GM12878 (cell line): ENCODE measurements at regions not wholly inside any gene's neighbourhood (a gene's known extent, or its start where the extent isn't known, plus 50 kb on each side); places are given as distances from the start of the nearest gene placed in this dataset.

Experiments
- ATAC-seq: fragments of 200-7000 bp; cut with Tn5 transposase; 3 replicates; pipeline ENCODE4 v1.9.1; 2020; ENCODE audit warnings: mild to moderate bottlenecking, moderate library complexity
- BruUV-seq: library from RNA; stranded (reverse); fragments of 400-500 nt; replicated peaks from 2 replicates; lab custom pipeline; 2021; lab: Mats Ljungman, UMichigan
- CTCF ChIA-PET: fragments of 300-600 bp; sonication (Branson Sonifier 250); formaldehyde crosslinking; extraction: SDS; loops from one replicate; lab custom pipeline; 2021; ENCODE audit warnings: inconsistent platforms; lab: Yijun Ruan, JAX
- POLR2A ChIA-PET: fragments of 350-600 bp; formaldehyde crosslinking; extraction: SDS; loops from one replicate; lab custom pipeline; 2021; ENCODE audit warnings: inconsistent platforms; lab: Charles Lee
- RAD21 ChIA-PET: fragments of 300-600 bp; sonication (Branson Sonifier 250); formaldehyde crosslinking; loops from one replicate; lab custom pipeline; 2023; ENCODE audit warnings: antibody characterized with exemption; ENCODE audit not compliant: unreplicated experiment; lab: Charles Lee
- SMC1A ChIA-PET: fragments of 300-600 bp; sonication (Branson Sonifier 250); formaldehyde crosslinking; loops from one replicate; lab custom pipeline; 2023; ENCODE audit not compliant: unreplicated experiment, uncharacterized antibody; lab: Charles Lee
- DNase-seq: peaks from one replicate; pipeline ENCODE4 v3.0.0-alpha.2; 2011; ENCODE audit warnings: low read depth, low spot score
- FAIRE-seq: peaks from 3 replicates; lab custom pipeline; 2011; peaks lifted over from hg19 to GRCh38; lab: Jason Lieb, UNC
- H2AFZ ChIP-seq: 2 replicates; pipeline ENCODE4 v1.6.0; 2011; ENCODE audit warnings: low read depth, low read length, control low read depth; ENCODE audit not compliant: control insufficient read depth
- H3K27ac ChIP-seq: 2 replicates; pipeline ENCODE4 v1.5.1; 2011; ENCODE audit warnings: control low read depth; ENCODE audit not compliant: control insufficient read depth, insufficient read depth
- H3K27me3 ChIP-seq, 2 experiments: replicated peaks in 1 of 2; 2 replicates each; pipeline versions ENCODE4 v1.6.0 to v1.6.1; 2011; ENCODE audit warnings: low read length in 1 of 2; ENCODE audit not compliant: control insufficient read depth in 2 of 2, insufficient read depth in 2 of 2
- H3K36me3 ChIP-seq, 2 experiments: 2 replicates each; pipeline ENCODE4 v1.5.1; 2011; ENCODE audit warnings: low read length in 1 of 2; ENCODE audit not compliant: control insufficient read depth in 2 of 2, insufficient read depth in 2 of 2
- H3K4me1 ChIP-seq: 2 replicates; pipeline ENCODE4 v1.6.1; 2011; ENCODE audit warnings: mild to moderate bottlenecking, low read length, moderate library complexity, mixed read lengths; ENCODE audit not compliant: control insufficient read depth, insufficient read depth
- H3K4me2 ChIP-seq: 2 replicates; pipeline ENCODE4 v1.6.0; 2011; ENCODE audit warnings: control low read depth; ENCODE audit not compliant: control insufficient read depth, insufficient read depth
- H3K4me3 ChIP-seq: fragments of 200-600 bp; sonication (generic); 2 replicates; pipeline ENCODE4 v1.5.1; 2016
- H3K79me2 ChIP-seq: 2 replicates; pipeline ENCODE4 v1.6.0; 2011; ENCODE audit warnings: low read length; ENCODE audit not compliant: control insufficient read depth, insufficient read depth
- H3K9ac ChIP-seq: 2 replicates; pipeline ENCODE4 v1.8.0; 2011; ENCODE audit warnings: low read length, control low read depth, mixed read lengths; ENCODE audit not compliant: control insufficient read depth, insufficient read depth
- H3K9me3 ChIP-seq: replicated peaks from 3 replicates; pipeline ENCODE4 v1.5.1; 2011; ENCODE audit warnings: mild to moderate bottlenecking, low read length; ENCODE audit not compliant: control insufficient read depth, insufficient read depth
- H4K20me1 ChIP-seq: 2 replicates; pipeline ENCODE4 v1.6.0; 2011; ENCODE audit not compliant: control insufficient read depth, insufficient read depth
- ASH2L ChIP-seq: fragments of 300-600, 200-600 bp; sonication (generic); IDR thresholded peaks from 2 replicates; pipeline ENCODE4 v1.6.1; 2017; ENCODE audit warnings: low read depth, mild to moderate bottlenecking, borderline replicate concordance
- CBFB ChIP-seq: IDR thresholded peaks from 2 replicates; pipeline ENCODE4 v1.6.1; 2016; ENCODE audit warnings: antibody characterized with exemption, low read depth
- FOXK2 ChIP-seq: fragments of 450-650 bp; IDR thresholded peaks from 2 replicates; pipeline ENCODE4 v1.6.1; 2017; ENCODE audit warnings: mild to moderate bottlenecking, moderate library complexity
- HDAC2 ChIP-seq: fragments of 200-600 bp; sonication (generic); IDR thresholded peaks from 2 replicates; pipeline ENCODE4 v1.6.1; 2017
- JUND ChIP-seq: IDR thresholded peaks from 2 replicates; pipeline ENCODE4 v1.6.1; 2012; ENCODE audit warnings: low read depth, mild to moderate bottlenecking, low read length, improper control_type of control experiment, moderate library complexity
- NFYB ChIP-seq: IDR thresholded peaks from 2 replicates; pipeline ENCODE4 v1.6.1; 2011; ENCODE audit warnings: low read depth, mild to moderate bottlenecking, low read length, improper control_type of control experiment, moderate library complexity; ENCODE audit not compliant: insufficient read depth
- SIX5 ChIP-seq: IDR thresholded peaks from 2 replicates; pipeline ENCODE4 v1.6.1; 2011; ENCODE audit warnings: mild to moderate bottlenecking, low read depth, low read length, moderate library complexity; ENCODE audit not compliant: severe bottlenecking
- STAT3 ChIP-seq: IDR thresholded peaks from 2 replicates; pipeline ENCODE4 v1.6.1; 2011; ENCODE audit warnings: low read depth, low read length, improper control_type of control experiment
- WRNIP1 ChIP-seq: IDR thresholded peaks from 2 replicates; pipeline ENCODE4 v1.6.1; 2011; ENCODE audit warnings: low read depth, low read length, improper control_type of control experiment, borderline replicate concordance
- YY1 ChIP-seq: IDR thresholded peaks from 2 replicates; pipeline ENCODE4 v1.6.1; 2011; ENCODE audit warnings: low read depth, mild to moderate bottlenecking, low read length
- ZBTB11 ChIP-seq: fragments of 450-650 bp; formaldehyde crosslinking; IDR thresholded peaks from 2 replicates; pipeline ENCODE4 v1.5.0; 2022; ENCODE audit warnings: mild to moderate bottlenecking, missing genetic modification characterization
- ZNF622 ChIP-seq: fragments of 450-650 bp; IDR thresholded peaks from 2 replicates; pipeline ENCODE4 v1.6.1; 2017; ENCODE audit warnings: mild to moderate bottlenecking, inconsistent platforms
- WGBS: methylation state at CpG from one replicate; pipeline ENCODE4 v1.1.6; 2016; ENCODE audit warnings: low lambda C conversion rate; ENCODE audit not compliant: insufficient replicate concordance, insufficient coverage; ENCODE audit errors: missing lambda C conversion rate; 5-methylcytosine and 5-hydroxymethylcytosine counted together
- in situ Hi-C: fragments of 300-500 bp; cut with MboI; formaldehyde crosslinking; loops from 9 replicates; pipeline ENCODE4 v1.14.3; 2018; ENCODE audit warnings: mixed read lengths
- intact Hi-C: fragments of 100-400 bp; cut with micrococcal nuclease; formaldehyde crosslinking; loops from one replicate; pipeline ENCODE4 v1.14.2; 2022; ENCODE audit not compliant: unreplicated experiment
- TF ChIP-seq, protein P1 (sequence below): fragments of 450-650 bp; IDR thresholded peaks from 2 replicates; pipeline ENCODE4 v1.6.1; 2017; ENCODE audit warnings: mild to moderate bottlenecking, moderate library complexity

- DNase-seq: no peak
- no peak overlapping the region for H2AFZ ChIP-seq
Observed at GRCh38 chr17:14693382-14693781, 392.5 kb downstream of the HS3ST3B1 start.

GRCh38 chr17:14690704-14691103, 389.8 kb downstream of the HS3ST3B1 start:
- no peak for FAIRE-seq
- TF ChIP-seq WRNIP1: no peak
- no peak for TF ChIP-seq ASH2L
- TF ChIP-seq SIX5: no peak
- TF ChIP-seq ZBTB11 (CRISPR knock-in tag): no peak
- TF ChIP-seq, protein P1, sequence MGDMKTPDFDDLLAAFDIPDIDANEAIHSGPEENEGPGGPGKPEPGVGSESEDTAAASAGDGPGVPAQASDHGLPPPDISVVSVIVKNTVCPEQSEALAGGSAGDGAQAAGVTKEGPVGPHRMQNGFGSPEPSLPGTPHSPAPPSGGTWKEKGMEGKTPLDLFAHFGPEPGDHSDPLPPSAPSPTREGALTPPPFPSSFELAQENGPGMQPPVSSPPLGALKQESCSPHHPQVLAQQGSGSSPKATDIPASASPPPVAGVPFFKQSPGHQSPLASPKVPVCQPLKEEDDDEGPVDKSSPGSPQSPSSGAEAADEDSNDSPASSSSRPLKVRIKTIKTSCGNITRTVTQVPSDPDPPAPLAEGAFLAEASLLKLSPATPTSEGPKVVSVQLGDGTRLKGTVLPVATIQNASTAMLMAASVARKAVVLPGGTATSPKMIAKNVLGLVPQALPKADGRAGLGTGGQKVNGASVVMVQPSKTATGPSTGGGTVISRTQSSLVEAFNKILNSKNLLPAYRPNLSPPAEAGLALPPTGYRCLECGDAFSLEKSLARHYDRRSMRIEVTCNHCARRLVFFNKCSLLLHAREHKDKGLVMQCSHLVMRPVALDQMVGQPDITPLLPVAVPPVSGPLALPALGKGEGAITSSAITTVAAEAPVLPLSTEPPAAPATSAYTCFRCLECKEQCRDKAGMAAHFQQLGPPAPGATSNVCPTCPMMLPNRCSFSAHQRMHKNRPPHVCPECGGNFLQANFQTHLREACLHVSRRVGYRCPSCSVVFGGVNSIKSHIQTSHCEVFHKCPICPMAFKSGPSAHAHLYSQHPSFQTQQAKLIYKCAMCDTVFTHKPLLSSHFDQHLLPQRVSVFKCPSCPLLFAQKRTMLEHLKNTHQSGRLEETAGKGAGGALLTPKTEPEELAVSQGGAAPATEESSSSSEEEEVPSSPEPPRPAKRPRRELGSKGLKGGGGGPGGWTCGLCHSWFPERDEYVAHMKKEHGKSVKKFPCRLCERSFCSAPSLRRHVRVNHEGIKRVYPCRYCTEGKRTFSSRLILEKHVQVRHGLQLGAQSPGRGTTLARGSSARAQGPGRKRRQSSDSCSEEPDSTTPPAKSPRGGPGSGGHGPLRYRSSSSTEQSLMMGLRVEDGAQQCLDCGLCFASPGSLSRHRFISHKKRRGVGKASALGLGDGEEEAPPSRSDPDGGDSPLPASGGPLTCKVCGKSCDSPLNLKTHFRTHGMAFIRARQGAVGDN: no peak
- no peak for TF ChIP-seq YY1
- no peak for TF ChIP-seq ZNF622
- TF ChIP-seq NFYB: no peak
- no peak for TF ChIP-seq FOXK2
- no peak for TF ChIP-seq STAT3

More at GRCh38 chr17:14693382-14693781, 392.5 kb downstream of the HS3ST3B1 start:
- no peak overlapping the region for H3K4me3 ChIP-seq
- no peaks in the 10 kb centered on the region for H3K4me1 ChIP-seq
- H3K27ac ChIP-seq: no peak overlapping the region
- no peaks in the 10 kb centered on the region for H3K79me2 ChIP-seq
- RAD21 ChIA-PET: no interaction called here
- no peaks in the 10 kb centered on the region; the same call in 2 of the 3 replicates for H3K9me3 ChIP-seq
- 0% methylated on average over 1 of the region's 1 CpG for WGBS
- SMC1A ChIA-PET: no interaction called here
- no peak overlapping the region for H3K4me2 ChIP-seq
- TF ChIP-seq JUND (no peak), CBFB (no peak), HDAC2 (no peak)
- no peak overlapping the region for H3K9ac ChIP-seq
- POLR2A ChIA-PET: no interaction called here
- BruUV-seq: no TSS peak
- no peaks in the 10 kb centered on the region for H3K27me3 ChIP-seq
- CTCF ChIA-PET: no interaction called here
- FAIRE-seq: no peak
- no peaks in the 10 kb centered on the region for H4K20me1 ChIP-seq
- intact Hi-C loops (loop anchor here (2.0 kb wide), 1 partner anchor 19 kb away; no protein-coding TSS in a partner anchor), in situ Hi-C loops (no loop called here)
- no peaks in the 10 kb centered on the region for H3K36me3 ChIP-seq
- no peak for ATAC-seq

More at GRCh38 chr17:14690704-14691103, 389.8 kb downstream of the HS3ST3B1 start:
- Histone ChIP-seq H3K9me3 (no peaks in the 10 kb centered on the region), H3K27ac (no peak overlapping the region), H3K79me2 (no peaks in the 10 kb centered on the region), H3K4me2 (no peak overlapping the region), H3K36me3 (no peaks in the 10 kb centered on the region), H3K27me3 (no peaks in the 10 kb centered on the region), H2AFZ (no peak overlapping the region), H3K4me3 (no peak overlapping the region), H3K9ac (no peak overlapping the region), H4K20me1 (no peaks in the 10 kb centered on the region), H3K4me1 (no peaks in the 10 kb centered on the region)
- CTCF ChIA-PET: no interaction called here
- intact Hi-C loops (no loop called here), in situ Hi-C loops (no loop called here)
- RAD21 ChIA-PET: no interaction called here
- BruUV-seq: no TSS peak
- POLR2A ChIA-PET: no interaction called here
- ATAC-seq (no peak), DNase-seq (no peak)
- WGBS: 0% methylated on average over 2 of the region's 2 CpGs
- SMC1A ChIA-PET: no interaction called here
